Glomerular visceral epithelial cell (primary cell): ENCODE measurements at regions not wholly inside any gene's neighbourhood (a gene's known extent, or its start where the extent isn't known, plus 50 kb on each side); places are given as distances from the start of the nearest gene placed in this dataset.

Source experiments
- DNase-seq: peaks from one replicate; pipeline ENCODE4 v3.0.0-alpha.2; 2016; ENCODE audit errors: extremely low spot score

DNA sequence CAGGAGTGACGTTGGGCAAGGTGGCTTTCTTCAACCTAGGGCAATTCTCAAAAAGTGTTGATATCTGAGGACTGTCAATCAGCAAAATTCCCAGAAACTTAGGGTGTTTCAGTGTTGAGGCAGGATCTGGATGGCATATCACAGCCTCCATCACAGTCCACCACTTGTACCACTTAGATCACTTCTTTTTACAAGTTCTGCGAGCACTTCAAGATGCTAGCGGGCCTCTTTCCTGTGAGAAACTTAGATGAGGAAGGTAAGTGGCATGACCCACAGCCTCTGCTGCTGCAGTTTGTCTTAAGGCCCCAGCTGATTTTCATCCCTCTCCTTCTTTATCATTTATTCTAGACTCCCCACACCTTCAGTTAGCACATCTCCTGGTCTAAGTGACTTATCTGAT is 295.4 kb upstream of the ZNF521 start:
- no peak for DNase-seq

DNA sequence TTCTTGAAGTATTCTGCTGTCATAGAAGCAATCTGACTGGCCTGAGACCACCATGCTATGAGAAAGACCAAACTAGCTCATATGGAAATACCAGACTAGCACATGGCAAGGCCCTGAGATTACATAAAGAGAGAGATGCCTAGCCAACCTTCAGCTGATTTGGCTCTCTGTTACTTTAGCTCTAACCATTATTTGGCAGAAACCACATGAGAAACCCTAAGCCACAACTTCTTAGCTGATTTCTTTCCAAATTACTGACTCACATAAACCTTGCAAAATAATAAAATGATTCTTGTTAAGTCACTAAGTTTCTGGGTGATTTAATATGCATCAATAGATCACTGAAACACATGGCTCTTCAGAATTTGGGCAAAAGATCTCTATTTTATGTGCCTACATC is 295.0 kb upstream of the ZNF521 start:
- peak; percentile 28 for DNase-seq

DNA sequence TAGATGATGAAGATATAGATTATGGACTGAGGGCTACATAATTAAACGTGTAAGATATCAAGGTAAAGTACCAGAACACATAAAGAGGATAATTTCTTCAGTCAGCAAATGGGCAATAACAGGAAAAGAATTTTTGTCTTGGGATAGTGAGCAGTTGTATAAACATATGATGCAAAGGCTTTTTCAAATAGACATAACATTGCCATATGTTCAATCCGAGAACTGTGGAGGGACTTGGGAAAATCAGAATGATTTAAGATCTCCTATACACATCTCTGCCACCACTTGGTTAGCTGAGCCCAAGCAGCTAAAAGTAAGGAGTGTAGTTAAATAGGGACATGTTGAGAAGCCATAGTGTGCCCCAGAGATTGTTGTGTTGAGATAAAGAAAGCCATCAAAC is 287.6 kb upstream of the ZNF521 start:
- DNase-seq: no peak

DNA sequence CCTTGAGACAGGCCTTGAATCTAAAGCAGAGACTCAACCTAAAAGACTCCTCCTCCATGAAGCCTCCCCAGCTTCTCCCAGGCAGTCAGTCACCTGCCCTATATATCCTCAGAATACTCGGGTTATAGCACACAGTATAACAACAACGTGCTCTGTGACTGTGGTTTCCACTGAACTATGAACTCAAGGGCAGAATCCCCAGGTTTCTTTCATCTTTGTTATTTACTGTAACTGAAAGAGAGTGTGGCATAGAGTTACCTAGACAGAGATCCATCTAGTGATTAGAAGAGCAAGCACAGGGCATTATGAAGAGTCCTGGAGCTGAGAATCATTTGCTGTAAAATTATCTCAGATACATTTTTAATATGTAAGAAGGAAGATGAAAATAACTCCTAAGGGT is 281.6 kb upstream of the ZNF521 start:
- DNase-seq: no peak

DNA sequence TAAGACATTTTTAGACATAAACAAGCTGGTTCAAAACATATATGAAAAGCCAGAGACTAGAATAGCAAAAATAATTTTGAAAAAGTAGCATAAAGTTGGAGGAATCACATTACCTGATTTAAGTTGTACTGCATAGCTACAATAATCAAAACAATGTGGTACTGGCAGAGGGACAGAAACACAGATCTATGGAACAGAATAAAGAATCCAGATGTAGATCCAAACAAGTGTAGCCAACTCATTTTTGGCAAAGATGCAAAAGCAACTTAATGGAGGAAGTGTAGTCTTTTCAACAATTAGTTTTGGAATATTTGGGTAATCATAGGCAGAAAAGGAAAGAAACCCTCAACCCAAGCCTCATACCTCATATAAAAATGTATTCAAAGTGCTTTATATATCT is 278.7 kb upstream of the ZNF521 start:
- no peak for DNase-seq

DNA sequence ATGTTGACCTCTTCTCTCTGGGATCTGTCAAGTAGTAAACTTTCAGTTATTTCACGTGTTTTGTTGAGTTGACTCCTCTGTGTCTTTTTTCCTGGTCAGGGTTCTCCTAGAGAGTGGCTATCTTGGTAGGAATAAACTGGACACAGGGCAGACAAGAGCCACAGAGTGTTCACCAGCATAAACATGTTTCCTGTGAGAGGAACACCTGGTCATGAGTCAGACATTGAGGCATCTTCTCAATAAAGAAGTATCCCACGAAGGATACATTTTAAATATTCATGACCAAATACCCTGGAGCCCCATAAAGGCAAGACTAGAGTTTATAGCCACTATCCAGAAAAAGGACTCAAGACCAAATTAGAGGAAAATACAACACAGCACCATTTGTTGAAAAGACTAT is 269.7 kb upstream of the ZNF521 start:
- no peak for DNase-seq

DNA sequence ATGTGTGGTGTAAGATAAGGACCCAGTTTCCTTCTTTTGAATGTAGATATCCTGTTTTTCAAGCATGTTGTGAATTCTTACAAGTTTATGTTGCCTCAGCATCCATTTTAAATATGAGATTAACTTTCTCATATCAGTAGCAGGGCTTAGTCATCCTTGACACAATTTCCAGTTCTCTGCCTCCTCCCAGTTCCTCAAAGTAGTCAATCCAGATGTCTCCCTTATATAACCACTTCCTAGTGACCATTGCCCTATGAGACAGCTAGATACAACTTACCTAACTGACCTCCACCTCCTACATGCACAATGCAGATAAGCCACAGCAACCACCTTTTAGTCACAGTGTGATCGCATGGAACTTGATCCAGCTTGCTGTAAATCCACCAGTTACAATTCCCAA is 269.2 kb upstream of the ZNF521 start:
- no peak for DNase-seq

DNA sequence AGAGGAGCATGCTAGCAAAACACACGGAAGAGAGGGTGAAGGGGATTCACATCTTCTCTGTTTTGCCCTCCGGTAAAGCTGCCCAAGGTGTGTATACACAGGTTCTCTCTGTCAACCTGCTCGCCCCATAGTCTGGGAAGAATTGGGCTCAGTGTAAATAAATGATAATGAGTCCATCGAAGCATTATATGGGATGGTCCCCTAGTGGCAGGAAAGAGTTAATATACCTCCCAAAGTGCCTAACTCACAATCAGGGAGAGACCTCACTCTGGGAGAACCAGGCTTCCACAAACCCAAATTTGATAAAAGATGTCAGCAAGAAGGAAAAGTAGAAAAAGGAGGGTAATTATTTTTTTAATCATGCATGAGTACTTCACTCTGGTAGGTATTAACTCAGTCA is 262.2 kb upstream of the ZNF521 start:
- no peak for DNase-seq

DNA sequence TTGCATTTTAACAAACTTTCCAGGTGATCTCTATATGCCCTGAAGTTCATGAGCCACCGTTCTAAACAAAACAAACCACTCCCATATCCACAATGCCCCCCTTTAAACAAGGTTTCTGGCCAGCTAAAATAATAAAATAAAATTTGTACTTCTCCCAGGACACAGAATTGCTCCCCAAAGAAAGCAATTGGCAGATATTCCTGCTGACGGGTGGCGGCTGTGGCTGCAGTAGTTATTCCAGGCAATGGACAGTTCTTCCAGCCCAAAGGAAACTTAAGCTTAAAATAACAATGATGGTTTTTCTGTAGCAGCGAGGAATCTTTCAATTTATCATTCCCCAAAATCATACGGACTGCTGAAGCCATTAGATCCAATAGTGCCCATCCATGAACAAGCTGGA is 260.5 kb upstream of the ZNF521 start:
- no peak for DNase-seq

DNA sequence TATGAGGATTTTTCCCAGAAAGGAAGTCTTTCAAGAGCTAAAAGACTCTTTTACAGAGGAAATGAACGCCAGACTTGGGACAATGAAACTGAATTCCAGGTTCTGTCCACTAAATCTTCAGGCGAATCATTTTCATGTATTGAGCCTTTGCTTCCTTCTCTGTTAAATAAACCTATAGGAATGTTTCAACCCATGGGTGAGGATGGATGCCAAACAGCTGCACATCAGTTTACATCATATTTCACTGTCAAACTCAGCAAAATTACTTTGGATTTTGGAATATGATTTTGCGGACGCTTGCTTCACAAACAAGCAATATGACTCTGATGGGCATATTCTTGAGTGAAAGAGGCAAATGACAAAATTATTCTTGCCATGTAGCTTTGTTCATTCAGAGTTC is 256.1 kb upstream of the ZNF521 start:
- no peak for DNase-seq

DNA sequence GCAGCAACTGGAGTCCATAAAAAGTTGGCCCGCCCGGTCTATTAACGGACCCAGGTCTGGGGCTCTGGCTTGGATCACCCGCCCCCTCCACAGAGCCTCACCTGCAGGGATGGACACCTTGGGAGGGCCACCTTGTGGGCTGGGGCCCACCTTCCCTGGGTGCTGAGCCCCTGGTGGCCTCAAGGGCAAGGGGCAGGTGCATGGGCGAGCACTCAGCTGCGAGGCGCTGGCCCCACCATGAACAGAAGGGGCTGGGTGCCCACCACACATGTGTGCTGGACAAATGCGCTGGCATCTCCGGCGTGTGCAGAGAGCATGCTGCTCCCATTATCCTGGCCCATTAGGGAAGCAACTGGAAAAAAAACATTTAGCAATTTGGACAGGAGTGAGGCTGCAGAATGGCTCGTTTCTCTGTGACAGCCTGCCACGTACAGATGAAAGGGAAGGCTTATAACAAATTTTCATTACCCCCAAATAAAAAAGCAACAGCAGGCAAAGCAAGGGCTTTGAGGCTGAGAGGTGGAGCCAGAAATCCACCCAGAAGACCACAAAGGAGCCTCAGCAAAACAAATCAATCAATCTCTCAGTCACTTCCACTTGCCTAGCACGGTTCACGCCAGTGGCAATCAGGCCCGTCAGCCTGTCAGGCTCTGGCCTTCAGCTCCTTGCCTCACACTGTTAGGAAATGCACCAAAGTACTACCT is 253.1 kb upstream of the ZNF521 start:
- DNase-seq: no peak

DNA sequence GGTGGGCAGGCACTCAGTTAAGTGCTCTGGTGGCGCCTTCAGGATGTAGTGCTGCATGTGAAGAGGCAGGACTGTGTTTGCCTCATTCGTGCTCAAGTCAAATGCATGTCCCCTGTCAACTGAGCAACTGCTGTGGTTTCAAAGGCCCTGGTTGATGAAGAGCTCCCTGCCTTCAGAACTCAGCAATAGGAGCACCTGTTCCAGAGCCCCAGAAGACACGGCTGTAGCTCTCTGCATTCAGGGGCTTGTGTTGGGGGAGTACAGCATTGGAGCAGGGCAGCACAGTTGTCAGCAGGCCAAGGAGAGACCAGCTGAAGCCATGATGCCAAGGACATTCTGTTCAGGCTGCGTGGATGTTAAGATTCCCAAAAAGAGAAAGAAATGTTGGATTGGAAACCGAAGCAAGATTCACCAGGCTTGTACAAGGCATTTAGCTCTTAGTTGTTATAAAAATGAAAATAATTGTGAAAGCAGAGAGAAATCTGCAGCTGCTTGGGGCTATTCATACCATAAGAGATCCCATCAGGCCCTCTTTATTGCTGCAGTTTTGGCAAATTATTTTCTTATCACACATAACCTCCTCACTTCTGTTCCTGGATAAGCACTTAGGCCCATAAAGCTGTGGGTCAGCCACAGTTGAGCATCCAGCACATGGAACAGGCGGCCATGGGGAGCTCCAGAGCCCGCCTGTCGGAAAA is 252.4 kb upstream of the ZNF521 start:
- DNase-seq: no peak

DNA sequence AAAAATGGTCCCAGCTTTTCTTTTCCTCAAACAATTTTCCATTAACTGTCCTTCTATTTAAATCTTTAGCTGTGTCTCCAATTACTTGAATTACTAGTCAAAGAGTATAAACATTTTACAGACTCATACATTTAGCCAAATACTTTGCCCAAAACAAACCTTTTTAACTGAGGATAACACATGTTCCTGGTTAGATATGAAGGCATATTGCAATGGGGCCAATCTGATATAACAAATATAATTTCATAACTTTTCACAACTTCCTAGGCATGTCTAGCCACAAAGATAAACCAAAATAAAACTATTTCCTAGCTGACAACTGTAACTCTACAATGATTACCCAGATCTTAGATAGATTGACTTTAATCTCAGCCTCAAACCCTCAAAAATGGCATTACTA is 247.5 kb upstream of the ZNF521 start:
- no peak for DNase-seq

DNA sequence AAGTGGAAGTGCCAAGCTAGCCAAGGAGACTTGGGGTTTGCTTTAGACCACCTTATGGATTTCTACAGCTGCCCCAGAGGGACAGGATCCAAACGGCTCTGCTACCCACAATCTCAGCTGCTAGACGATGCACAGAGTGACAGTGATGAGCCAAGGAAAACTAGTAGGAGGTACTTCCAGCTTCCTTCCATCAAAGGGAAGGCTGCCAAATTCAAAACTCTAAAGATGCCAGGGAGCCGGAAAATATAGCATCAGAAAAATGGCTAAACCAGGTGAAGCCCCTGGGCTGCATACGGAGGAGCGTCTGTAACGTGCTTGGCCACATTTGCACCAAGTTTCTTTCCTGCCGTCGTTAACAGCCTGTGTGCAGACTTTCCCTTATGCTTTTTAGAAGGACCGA is 245.5 kb upstream of the ZNF521 start:
- no peak for DNase-seq

DNA sequence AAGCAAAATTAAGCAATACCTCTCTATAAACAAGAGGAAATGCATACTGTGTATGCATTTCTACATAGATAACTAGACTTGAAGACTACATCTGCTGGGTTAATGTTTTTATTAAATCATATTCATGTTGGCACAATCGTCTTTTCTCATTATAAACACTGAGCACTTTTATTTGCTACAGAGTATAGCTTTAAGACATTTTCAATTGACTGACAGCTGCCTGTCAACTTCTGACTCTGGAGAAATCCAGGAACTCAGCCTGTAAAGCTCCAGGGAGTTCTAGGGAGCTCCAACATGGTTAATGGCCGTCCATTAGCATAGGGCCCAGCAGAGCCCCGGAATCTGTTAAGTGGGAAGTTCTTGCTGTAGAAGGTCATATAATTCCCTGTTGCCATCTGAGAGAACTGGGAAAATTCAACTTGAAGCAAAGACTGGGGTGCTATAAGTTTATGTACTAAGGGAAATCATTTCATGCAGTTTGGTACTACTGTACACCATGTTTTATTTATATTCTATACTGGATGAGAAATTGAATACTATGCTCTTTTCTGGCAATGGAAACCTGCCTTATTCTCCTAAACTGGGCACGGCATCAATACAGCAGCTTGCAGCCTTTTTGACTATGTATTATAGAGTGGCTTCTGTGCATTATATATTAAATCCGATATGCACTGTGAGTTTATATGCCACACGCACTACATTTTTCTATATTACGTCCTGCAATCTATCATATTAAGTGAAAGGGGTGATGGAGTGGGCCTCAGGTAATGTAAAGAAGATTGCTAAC is 243.5 kb upstream of the ZNF521 start:
- DNase-seq: no peak

DNA sequence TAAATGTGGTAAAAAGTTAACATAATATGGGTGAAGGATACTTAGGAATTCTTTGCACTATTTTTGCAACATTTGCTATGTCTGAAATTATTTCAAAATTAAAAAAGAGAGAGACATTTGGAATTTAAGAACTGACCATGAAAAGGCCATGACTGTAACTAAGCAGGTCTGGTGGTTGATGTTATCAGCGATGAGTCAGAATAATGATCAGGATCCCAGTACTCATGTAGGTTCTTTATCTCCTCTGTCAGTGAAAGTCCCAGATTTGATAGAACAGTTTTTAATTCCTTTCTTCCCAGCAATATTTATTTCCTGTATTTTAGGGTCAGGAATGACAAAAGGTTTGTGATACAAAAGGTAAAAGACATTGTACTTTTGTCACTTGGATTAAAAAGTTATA is 242.4 kb upstream of the ZNF521 start:
- no peak for DNase-seq

DNA sequence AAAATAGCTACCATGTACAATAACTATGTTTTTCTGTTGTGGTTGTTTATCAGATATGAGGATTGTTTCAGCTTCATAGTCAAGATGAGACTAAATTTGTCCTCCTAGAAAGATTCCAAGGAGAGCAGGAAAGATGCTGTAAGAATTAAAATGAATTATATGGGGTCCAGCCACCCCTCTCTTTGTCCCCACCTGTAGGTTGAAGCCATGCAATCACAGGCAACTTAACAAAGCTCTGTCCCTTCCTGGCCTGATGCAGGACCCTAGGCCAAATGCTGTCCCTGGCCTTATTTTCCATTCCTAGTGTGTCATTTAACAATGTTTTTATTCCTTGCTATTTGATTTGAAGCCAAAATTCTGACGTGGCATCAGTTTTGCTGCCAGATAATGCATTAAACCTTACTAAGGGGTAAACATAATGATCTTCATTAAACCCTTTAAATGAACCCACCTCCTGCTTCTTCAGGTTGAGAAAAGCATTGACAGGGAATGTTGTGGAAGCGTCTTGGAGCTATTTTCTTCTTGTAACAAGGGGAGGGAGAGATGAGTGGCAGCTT is 240.9 kb upstream of the ZNF521 start:
- no peak for DNase-seq

DNA sequence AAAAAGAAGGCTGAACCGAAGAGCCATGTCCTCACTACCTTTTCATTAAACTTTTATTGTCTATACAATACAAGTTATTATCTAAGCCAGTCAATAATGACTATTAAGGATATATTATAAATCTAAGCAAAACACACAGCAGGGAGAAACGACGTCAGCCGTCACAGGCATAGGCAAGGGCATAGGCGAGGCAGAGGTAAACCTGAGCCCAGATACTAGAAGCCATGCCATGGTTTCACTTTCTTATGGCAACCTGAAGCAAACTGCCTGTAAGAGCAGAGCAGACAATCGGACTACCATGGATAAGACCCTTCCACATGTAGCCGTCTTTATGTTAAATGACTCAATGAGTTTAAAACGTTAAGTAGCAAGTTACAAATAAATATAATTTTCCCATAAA is 238.5 kb upstream of the ZNF521 start:
- DNase-seq: no peak

DNA sequence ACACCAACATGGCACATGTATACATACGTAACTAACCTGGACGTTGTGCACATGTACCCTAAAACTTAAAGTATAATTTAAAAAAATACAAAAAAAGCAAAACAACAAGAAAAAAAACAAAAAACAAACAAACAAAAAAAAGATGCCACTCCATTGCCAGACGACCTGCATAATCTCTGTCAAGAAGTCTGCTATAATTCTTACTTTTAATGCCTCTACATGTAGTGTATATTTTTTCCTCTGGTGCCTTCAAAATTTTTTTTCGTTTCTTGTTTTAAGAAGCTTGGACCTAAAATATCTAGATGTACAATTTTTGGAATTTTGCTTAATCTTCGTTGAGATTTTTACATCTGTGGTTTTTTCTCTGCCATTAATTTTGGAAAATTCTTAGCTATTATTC is 235.6 kb upstream of the ZNF521 start:
- no peak for DNase-seq

DNA sequence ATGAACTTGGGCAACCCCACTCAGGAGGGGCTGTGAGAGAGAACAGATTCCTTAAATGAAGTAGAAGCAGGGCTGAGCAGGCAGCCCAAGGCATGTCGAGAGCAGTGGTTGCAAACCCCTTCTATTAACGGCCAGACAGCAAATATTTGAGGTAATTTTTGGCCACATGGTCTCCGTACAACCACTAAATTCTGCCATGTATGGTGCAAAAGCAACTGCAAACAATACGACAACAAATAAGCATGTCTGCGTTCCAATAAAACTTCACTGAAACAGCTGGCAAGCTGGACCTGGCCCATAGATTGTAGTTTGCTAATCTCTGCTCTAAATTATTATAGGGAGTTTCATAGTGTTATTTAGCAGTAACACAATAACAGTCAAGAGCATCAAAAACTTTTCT is 217.0 kb upstream of the ZNF521 start:
- no peak for DNase-seq

DNA sequence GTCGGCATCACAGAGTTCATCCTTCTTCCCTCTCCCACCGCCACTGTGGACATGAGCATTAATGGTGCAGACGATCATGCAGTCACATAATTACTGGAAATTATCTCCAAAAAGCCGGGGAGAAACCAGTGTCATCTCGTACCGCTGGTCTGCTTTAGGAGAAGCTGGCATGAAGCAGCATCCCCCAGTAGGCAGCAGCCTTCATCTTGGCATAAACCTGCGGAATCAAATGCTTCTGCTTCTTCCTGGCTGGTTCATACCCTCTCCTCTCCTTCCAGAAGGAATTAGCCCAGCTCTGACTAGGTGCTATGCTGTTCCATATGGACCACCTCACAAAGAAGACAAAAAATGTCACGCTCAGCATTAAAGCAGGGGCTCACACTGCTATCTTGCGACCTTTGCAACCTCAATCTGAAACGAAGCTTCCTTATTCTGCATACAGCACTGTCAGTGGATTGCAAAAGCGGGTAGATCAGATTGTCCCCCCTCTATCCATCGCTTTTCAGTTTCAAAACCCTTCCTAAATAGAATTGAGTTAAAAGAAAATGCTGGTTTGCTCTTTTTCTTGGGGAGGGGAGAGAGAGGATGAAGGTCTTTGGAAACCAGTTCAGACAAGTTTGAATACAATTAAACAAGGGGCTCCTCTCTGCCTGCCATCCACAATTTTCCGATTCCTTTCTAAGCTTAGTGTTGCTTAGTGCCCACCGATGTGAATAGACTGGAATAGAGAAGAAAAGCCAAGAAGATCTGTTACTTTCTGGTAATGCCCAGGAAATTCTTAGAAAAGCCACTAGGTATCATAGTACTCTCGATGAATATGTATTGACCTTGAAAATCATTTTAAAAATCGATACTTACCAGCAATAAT is 212.1 kb upstream of the ZNF521 start:
- no peak for DNase-seq

DNA sequence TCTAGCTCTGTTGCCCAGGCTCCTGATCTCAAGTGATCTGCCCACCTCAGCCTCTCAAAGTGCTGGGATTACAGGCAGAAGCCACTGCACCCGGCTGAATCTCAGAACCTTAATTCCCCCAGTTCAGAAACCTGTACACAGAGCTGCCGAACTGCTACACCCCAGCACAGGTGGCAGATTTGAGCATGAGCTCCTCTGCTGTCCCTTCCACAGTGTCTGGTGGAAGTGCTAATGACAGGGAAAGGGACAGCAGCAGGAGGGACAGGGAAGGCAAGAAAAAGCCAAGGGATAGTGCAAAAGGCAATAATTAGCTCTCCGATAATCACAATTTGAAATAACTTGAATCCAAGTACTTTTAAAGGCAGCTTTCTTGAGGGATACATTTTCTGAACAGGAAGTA is 211.4 kb upstream of the ZNF521 start:
- no peak for DNase-seq
